HUES64 (cell line): ENCODE measurements at regions not wholly inside any gene's neighbourhood (a gene's known extent, or its start where the extent isn't known, plus 50 kb on each side); places are given as distances from the start of the nearest gene placed in this dataset.
A peak's percentile ranks its signal among the peaks of the same experiment; 100 is the strongest.

ENCODE experiments used
- H3K27ac ChIP-seq: 2 replicates; pipeline ENCODE4 v1.7.0; 2013; ENCODE audit warnings: low read depth, low read length, inconsistent platforms
- H3K27me3 ChIP-seq: 2 replicates; pipeline ENCODE4 v1.6.1; 2013; ENCODE audit warnings: mild to moderate bottlenecking, low read length; ENCODE audit not compliant: insufficient read depth
- H3K36me3 ChIP-seq: 2 replicates; pipeline ENCODE4 v1.6.1; 2013; ENCODE audit warnings: mild to moderate bottlenecking, low read length; ENCODE audit not compliant: insufficient read depth
- H3K4me1 ChIP-seq: 2 replicates; pipeline ENCODE4 v1.6.1; 2013; ENCODE audit warnings: mild to moderate bottlenecking, low read length, moderate library complexity; ENCODE audit not compliant: insufficient read depth
- H3K4me3 ChIP-seq: 2 replicates; pipeline ENCODE4 v1.5.1; 2013; ENCODE audit warnings: mild to moderate bottlenecking, low read length, moderate library complexity
- H3K9ac ChIP-seq: 2 replicates; pipeline ENCODE4 v1.6.1; 2013; ENCODE audit warnings: mild to moderate bottlenecking, low read depth, low read length
- H3K9me3 ChIP-seq: 2 replicates; pipeline ENCODE4 v1.6.1; 2013; ENCODE audit warnings: low read depth, low read length; ENCODE audit not compliant: insufficient read depth
- WGBS: fragments of 150-250, 120-280 bp; methylation state at CpG from one replicate; pipeline ENCODE4 v1.1.7; 2013; ENCODE audit warnings: missing lambda C conversion rate; 5-methylcytosine and 5-hydroxymethylcytosine counted together

DNA sequence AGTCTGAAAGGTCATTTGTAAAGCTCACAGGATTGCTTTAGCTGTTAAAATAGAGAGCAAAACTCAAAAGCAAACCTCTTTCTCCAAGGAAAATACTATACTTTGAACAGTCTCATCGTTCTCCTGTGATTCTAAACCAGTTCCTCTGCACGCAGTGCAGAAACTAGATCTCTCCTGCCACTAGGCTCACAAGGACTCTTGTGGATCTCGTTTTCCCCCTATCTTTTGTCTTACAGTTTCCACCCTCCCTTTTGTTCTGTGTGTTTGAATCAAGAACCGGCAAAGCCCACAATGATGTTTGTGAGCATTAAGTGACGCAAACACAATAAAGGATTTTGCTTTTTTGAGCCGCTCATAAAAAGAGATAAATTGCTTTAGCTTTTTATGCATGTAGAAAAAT is 1103.5 kb upstream of the RBFOX1 start:
- no peak overlapping the region for H3K4me3 ChIP-seq
- no peak overlapping the region for H3K27ac ChIP-seq
- no peaks in the 10 kb centered on the region for H3K27me3 ChIP-seq
- 75% methylated on average over 6 of the region's 6 CpGs for WGBS
- H3K4me1 ChIP-seq: peaks cover 6% of the 10 kb centered on the region; the same call in 1 of the 2 replicates
- H3K36me3 ChIP-seq: no peaks in the 10 kb centered on the region
- H3K9me3 ChIP-seq: peaks cover 3% of the 10 kb centered on the region; the same call in 1 of the 2 replicates
- no peak overlapping the region for H3K9ac ChIP-seq

DNA sequence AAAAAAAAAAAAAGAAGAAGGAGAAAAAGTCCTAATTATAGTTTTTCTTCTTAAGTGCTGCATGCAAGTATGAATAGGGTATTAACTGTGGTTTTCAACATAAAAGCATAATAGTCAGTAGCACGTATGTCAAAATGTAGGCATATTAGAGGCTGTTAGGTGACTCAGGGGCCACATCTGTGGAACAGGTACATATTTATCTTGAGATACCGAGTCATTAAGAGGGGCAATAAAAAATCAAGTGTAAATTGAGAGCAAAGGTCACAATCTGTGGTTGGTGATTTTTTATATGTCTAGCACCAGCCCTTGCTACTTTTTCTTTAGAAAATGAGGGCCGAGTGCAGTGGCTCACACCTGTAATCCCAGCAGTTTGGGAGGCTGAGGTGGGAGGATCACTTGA is 1113.8 kb upstream of the RBFOX1 start:
- Histone ChIP-seq H3K9me3 (no peaks in the 10 kb centered on the region), H3K27me3 (no peaks in the 10 kb centered on the region), H3K27ac (no peak overlapping the region), H3K4me1 (peaks cover 25% of the 10 kb centered on the region; the same call in 1 of the 2 replicates), H3K4me3 (no peak overlapping the region), H3K9ac (no peak overlapping the region), H3K36me3 (no peaks in the 10 kb centered on the region)
- WGBS: 65% methylated on average over 3 of the region's 3 CpGs

- H3K9ac ChIP-seq: no peak overlapping the region
- H3K27ac ChIP-seq: no peak overlapping the region
- H3K4me1 ChIP-seq: peaks cover 25% of the 10 kb centered on the region; the same call in 1 of the 2 replicates
- no peaks in the 10 kb centered on the region for H3K9me3 ChIP-seq
- 69% methylated on average over 6 of the region's 7 CpGs for WGBS
- H3K4me3 ChIP-seq: no peak overlapping the region
- H3K36me3 ChIP-seq: no peaks in the 10 kb centered on the region
- no peaks in the 10 kb centered on the region for H3K27me3 ChIP-seq
Observed at GRCh38 chr16:6216836-6217235, 1115.8 kb upstream of the RBFOX1 start.

DNA sequence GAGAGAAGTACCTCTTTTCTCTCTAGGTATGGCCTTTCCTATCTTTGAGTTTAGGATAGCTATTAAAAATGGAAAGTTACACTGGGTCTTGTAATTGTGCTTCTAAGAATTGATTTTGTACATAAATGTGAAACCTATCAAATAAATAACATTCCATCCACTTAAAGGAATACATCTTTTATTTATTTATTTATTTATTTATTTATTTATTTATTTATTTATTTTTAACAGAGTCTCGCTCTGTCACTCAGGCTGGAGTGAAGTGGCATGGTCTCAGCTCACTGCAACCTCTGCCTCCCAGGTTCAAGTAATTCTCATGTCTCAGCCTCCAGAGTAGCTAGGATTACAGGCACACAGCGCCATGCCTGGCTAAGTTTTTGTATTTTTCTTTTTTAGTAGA is 1114.0 kb upstream of the EEF2KMT start:
- Histone ChIP-seq H3K9ac (no peak overlapping the region), H3K27me3 (no peaks in the 10 kb centered on the region), H3K4me3 (no peak overlapping the region), H3K4me1 (peaks cover 21% of the 10 kb centered on the region), H3K36me3 (no peaks in the 10 kb centered on the region), H3K27ac (no peak overlapping the region), H3K9me3 (no peaks in the 10 kb centered on the region)
- 94% methylated on average over 2 of the region's 2 CpGs for WGBS

DNA sequence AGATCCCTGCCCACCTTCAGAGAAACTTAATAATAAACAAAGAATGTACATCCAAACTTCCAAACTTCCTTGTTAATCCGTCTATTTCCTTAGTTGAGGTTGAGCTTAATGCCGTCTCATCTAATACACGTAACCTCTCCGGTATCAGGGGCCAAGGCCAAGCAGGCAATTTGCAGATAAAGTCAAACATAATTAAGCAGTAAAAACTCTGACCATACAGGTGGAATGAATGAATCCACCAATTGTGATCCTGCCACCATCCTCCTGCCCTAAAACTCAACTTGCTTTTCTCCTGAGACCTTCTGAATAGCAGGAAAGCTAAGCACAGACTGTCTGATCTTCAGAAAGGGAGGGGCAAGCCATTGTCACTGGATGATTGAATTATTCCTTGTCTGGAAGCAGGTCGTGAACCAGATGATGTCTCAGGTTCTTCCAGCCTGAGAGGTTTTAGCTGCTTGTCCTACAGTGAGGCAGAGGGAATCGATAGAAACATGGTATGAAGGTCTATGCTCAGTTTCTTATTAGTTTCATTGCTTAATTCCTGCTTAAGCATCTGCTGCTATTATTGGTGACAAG is 1111.8 kb upstream of the EEF2KMT start:
- Histone ChIP-seq H3K9me3 (no peaks in the 10 kb centered on the region), H3K36me3 (no peaks in the 10 kb centered on the region), H3K9ac (no peak overlapping the region), H3K4me3 (no peak overlapping the region), H3K4me1 (peaks cover 19% of the 10 kb centered on the region), H3K27me3 (no peaks in the 10 kb centered on the region), H3K27ac (no peak overlapping the region)
- 88% methylated on average over 6 of the region's 6 CpGs for WGBS

DNA sequence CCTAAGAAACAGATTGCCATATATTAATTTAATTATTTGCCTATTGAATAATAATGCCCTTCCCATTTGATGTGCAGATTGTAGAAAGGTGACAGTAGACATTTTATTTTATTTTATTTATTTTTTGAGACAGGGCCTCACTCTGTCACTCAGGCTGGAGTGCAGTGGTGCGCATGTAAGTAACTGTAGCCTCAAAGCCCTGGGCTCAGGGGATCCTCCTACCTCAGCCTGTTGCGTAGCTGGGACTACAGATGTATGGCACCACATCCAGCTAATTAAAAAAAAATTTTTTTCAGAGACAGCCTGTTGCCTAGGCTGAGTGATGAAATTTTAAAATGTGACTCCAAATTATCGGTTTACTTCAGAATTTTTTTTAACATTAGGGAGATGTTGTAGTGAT is 1110.0 kb upstream of the EEF2KMT start:
- 93% methylated on average over 3 of the region's 3 CpGs for WGBS
- Histone ChIP-seq H3K27ac (no peak overlapping the region), H3K9ac (no peak overlapping the region), H3K9me3 (0 out of 2 replicates have a peak, but pooled peaks cover 2% of the 10 kb centered on the region), H3K4me3 (no peak overlapping the region), H3K27me3 (no peaks in the 10 kb centered on the region), H3K36me3 (no peaks in the 10 kb centered on the region), H3K4me1 (peaks cover 19% of the 10 kb centered on the region)

GRCh38 chr16:6207124-6207523 is 1109.5 kb upstream of the EEF2KMT start:
- H3K4me3 ChIP-seq: no peak overlapping the region
- H3K9ac ChIP-seq: no peak overlapping the region
- 82% methylated on average over 3 of the region's 3 CpGs for WGBS
- no peaks in the 10 kb centered on the region for H3K36me3 ChIP-seq
- no peaks in the 10 kb centered on the region for H3K27me3 ChIP-seq
- H3K9me3 ChIP-seq: 0 out of 2 replicates have a peak, but pooled peaks cover 2% of the 10 kb centered on the region
- no peak overlapping the region for H3K27ac ChIP-seq
- H3K4me1 ChIP-seq: peaks cover 19% of the 10 kb centered on the region

- Histone ChIP-seq H3K9me3 (0 out of 2 replicates have a peak, but pooled peaks cover 2% of the 10 kb centered on the region), H3K27ac (no peak overlapping the region), H3K27me3 (no peaks in the 10 kb centered on the region), H3K9ac (no peak overlapping the region), H3K4me3 (no peak overlapping the region), H3K36me3 (no peaks in the 10 kb centered on the region), H3K4me1 (peaks cover 19% of the 10 kb centered on the region)
- 76% methylated on average over 5 of the region's 5 CpGs for WGBS
Observed at GRCh38 chr16:6206080-6206479, 1108.5 kb upstream of the EEF2KMT start.

DNA sequence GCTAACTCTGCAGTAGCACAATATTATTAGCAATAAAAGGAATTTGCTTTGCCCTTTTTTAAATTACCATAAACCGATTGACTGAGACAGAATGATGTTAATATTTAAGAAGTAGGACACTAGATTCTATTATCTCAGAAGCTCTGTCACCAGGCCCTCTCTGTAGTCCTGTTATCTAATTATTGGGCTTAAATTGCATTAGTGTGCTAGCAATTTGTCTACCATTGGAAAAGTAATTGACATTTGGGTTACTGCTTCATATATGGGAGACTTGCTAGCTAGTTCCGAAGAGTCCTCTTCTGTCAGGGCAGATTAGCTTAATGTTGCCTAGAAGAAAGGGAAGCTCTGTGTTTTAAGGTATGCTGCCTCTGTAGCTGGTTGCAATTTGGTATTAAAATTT is 1107.3 kb upstream of the EEF2KMT start:
- Histone ChIP-seq H3K9me3 (0 out of 2 replicates have a peak, but pooled peaks cover 2% of the 10 kb centered on the region), H3K36me3 (no peaks in the 10 kb centered on the region), H3K9ac (no peak overlapping the region), H3K4me1 (peaks cover 19% of the 10 kb centered on the region), H3K4me3 (no peak overlapping the region), H3K27ac (no peak overlapping the region), H3K27me3 (no peaks in the 10 kb centered on the region)
- WGBS: 94% methylated on average over 2 of the region's 2 CpGs

GRCh38 chr16:6200861-6201260 is 1103.3 kb upstream of the EEF2KMT start:
- Histone ChIP-seq H3K4me1 (peaks cover 31% of the 10 kb centered on the region), H3K9ac (no peak overlapping the region), H3K27me3 (no peaks in the 10 kb centered on the region), H3K27ac (no peak overlapping the region), H3K9me3 (0 out of 2 replicates have a peak, but pooled peaks cover 2% of the 10 kb centered on the region), H3K36me3 (no peaks in the 10 kb centered on the region), H3K4me3 (no peak overlapping the region)
- WGBS: 93% methylated on average over 6 of the region's 6 CpGs

DNA sequence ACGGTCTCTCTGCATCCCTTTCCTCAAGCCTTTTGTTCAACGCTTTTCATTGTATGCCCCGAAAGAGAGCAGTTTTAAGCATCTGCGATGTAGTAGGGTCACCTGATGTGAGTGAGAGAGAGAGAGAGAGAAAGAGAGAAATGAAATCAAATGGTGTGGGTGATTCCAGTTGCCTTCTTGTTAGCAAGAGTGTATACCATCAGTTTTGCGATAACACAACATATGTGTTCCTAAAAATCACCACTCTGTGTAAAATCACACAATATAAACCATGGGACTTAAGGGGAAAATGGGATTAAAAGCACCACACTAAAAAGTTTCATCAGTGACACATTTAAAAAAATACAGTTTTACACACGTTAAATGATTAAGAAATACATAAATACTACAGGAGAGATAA is 1102.7 kb upstream of the EEF2KMT start:
- 97% methylated on average over 6 of the region's 6 CpGs for WGBS
- H3K9ac ChIP-seq: no peak overlapping the region

GRCh38 chr16:6195966-6196365 is 1098.4 kb upstream of the EEF2KMT start:
- 0% methylated on average over 2 of the region's 2 CpGs for WGBS
- Histone ChIP-seq H3K27me3 (no peaks in the 10 kb centered on the region), H3K4me1 (peaks cover 49% of the 10 kb centered on the region), H3K4me3 (peak overlapping the region; percentile 24; the same call in 1 of the 2 replicates), H3K9ac (no peak overlapping the region), H3K9me3 (no peaks in the 10 kb centered on the region), H3K27ac (peak overlapping the region; percentile 90), H3K36me3 (no peaks in the 10 kb centered on the region)

More for the DNA sequence above, 1102.7 kb upstream of the EEF2KMT start:
- H3K36me3 ChIP-seq: no peaks in the 10 kb centered on the region
- H3K9me3 ChIP-seq: 0 out of 2 replicates have a peak, but pooled peaks cover 2% of the 10 kb centered on the region
- no peak overlapping the region for H3K4me3 ChIP-seq
- no peak overlapping the region for H3K27ac ChIP-seq
- H3K4me1 ChIP-seq: peaks cover 33% of the 10 kb centered on the region
- H3K27me3 ChIP-seq: no peaks in the 10 kb centered on the region
